WTC11 (cell line): ENCODE measurements at regions not wholly inside any gene's neighbourhood (a gene's known extent, or its start where the extent isn't known, plus 50 kb on each side); places are given as distances from the start of the nearest gene placed in this dataset.

Source experiments
- ATAC-seq: fragments of 200-7000 bp; cut with Tn5 transposase; 2 replicates; pipeline ENCODE4 v1.10.0; 2021; ENCODE audit warnings: mild to moderate bottlenecking, moderate library complexity
- CTCF ChIA-PET: fragments of 300-600 bp; sonication (Branson Sonifier 250); formaldehyde crosslinking; loops from one replicate; lab custom pipeline; 2021; ENCODE audit warnings: antibody characterized with exemption; lab: Charles Lee
- POLR2A ChIA-PET: fragments of 350-600 bp; sonication (Branson Sonifier 250); formaldehyde crosslinking; loops from one replicate; lab custom pipeline; 2021; ENCODE audit warnings: antibody characterized with exemption; lab: Charles Lee
- DNase-seq: peaks from one replicate; pipeline ENCODE4 v3.0.0; 2021; ENCODE audit warnings: low spot score
- H3K27ac Mint-ChIP-seq: 2 replicates; pipeline ENCODE4 v1.8.0; 2021; ENCODE audit warnings: mixed read lengths
- H3K27me3 Mint-ChIP-seq: 2 replicates; pipeline ENCODE4 v1.8.0; 2021; ENCODE audit warnings: low read depth, mild to moderate bottlenecking, moderate library complexity, mixed read lengths
- H3K36me3 Mint-ChIP-seq: 2 replicates; pipeline ENCODE4 v1.8.0; 2021; ENCODE audit warnings: mixed read lengths
- H3K4me1 Mint-ChIP-seq: 2 replicates; pipeline ENCODE4 v1.8.0; 2022; ENCODE audit warnings: mixed read lengths
- H3K4me3 Mint-ChIP-seq: 2 replicates; pipeline ENCODE4 v1.8.0; 2021; ENCODE audit warnings: mild to moderate bottlenecking, moderate library complexity, mixed read lengths
- H3K9me3 Mint-ChIP-seq: 2 replicates; pipeline ENCODE4 v1.8.0; 2021; ENCODE audit warnings: mixed read lengths
- CBFB ChIP-seq: sonication (generic); formaldehyde crosslinking; IDR thresholded peaks from 2 replicates; pipeline ENCODE4 v1.8.1; 2022; ENCODE audit warnings: mild to moderate bottlenecking, low read depth, missing genetic modification reagents
- CREM ChIP-seq: sonication (generic); formaldehyde crosslinking; IDR thresholded peaks from 2 replicates; pipeline ENCODE4 v1.8.1; 2022; ENCODE audit warnings: mild to moderate bottlenecking, missing genetic modification reagents, moderate library complexity
- ETV6 ChIP-seq: sonication (generic); formaldehyde crosslinking; IDR thresholded peaks from 2 replicates; pipeline ENCODE4 v1.8.1; 2022; ENCODE audit warnings: mild to moderate bottlenecking, missing genetic modification reagents
- FOXJ3 ChIP-seq: sonication (generic); formaldehyde crosslinking; IDR thresholded peaks from 2 replicates; pipeline ENCODE4 v1.9.0; 2021; ENCODE audit warnings: missing genetic modification reagents, mild to moderate bottlenecking, borderline replicate concordance
- GTF2I ChIP-seq: fragments of 250-450 bp; sonication (Bioruptor Pico); conservative IDR thresholded peaks from 2 replicates; pipeline ENCODE4 v1.4.0; 2021; ENCODE audit warnings: mild to moderate bottlenecking
- IRF2 ChIP-seq: sonication (generic); formaldehyde crosslinking; IDR thresholded peaks from 2 replicates; pipeline ENCODE4 v1.8.0; 2022; ENCODE audit warnings: low read depth, missing genetic modification reagents, borderline replicate concordance
- KAT7 ChIP-seq: sonication (generic); formaldehyde crosslinking; IDR thresholded peaks from 2 replicates; pipeline ENCODE4 v1.8.1; 2023; ENCODE audit warnings: missing genetic modification reagents, mild to moderate bottlenecking, borderline replicate concordance
- NFATC4 ChIP-seq: fragments of 250-450 bp; sonication (Bioruptor Pico); IDR thresholded peaks from 2 replicates; pipeline ENCODE4 v1.9.0; 2021; ENCODE audit warnings: mild to moderate bottlenecking
- NFE2L1 ChIP-seq: sonication (generic); formaldehyde crosslinking; IDR thresholded peaks from 2 replicates; pipeline ENCODE4 v1.8.1; 2023; ENCODE audit warnings: missing genetic modification reagents
- NR1H2 ChIP-seq: sonication (generic); formaldehyde crosslinking; IDR thresholded peaks from 2 replicates; pipeline ENCODE4 v1.9.0; 2021; ENCODE audit warnings: mild to moderate bottlenecking, moderate library complexity, missing genetic modification reagents
- OVOL2 ChIP-seq: fragments of 250-450 bp; sonication (Bioruptor Pico); IDR thresholded peaks from 2 replicates; pipeline ENCODE4 v1.9.0; 2021; ENCODE audit warnings: mild to moderate bottlenecking, borderline replicate concordance
- RELA ChIP-seq: sonication (generic); formaldehyde crosslinking; IDR thresholded peaks from 2 replicates; pipeline ENCODE4 v1.8.1; 2022; ENCODE audit warnings: missing genetic modification reagents, mild to moderate bottlenecking, borderline replicate concordance
- RORB ChIP-seq: fragments of 250-450 bp; sonication (Bioruptor Pico); IDR thresholded peaks from 2 replicates; pipeline ENCODE4 v1.9.0; 2021; ENCODE audit warnings: mild to moderate bottlenecking
- SMAD3 ChIP-seq: sonication (generic); formaldehyde crosslinking; IDR thresholded peaks from 2 replicates; pipeline ENCODE4 v1.8.0; 2022; ENCODE audit warnings: missing genetic modification reagents, mild to moderate bottlenecking, borderline replicate concordance
- SOX15 ChIP-seq: fragments of 250-450 bp; sonication (Bioruptor Pico); IDR thresholded peaks from 2 replicates; pipeline ENCODE4 v1.9.0; 2021; ENCODE audit warnings: mild to moderate bottlenecking
- SP1 ChIP-seq: sonication (generic); formaldehyde crosslinking; conservative IDR thresholded peaks from 2 replicates; pipeline ENCODE4 v1.8.1; 2022; ENCODE audit warnings: missing genetic modification reagents
- TEAD4 ChIP-seq: sonication (generic); formaldehyde crosslinking; IDR thresholded peaks from 2 replicates; pipeline ENCODE4 v1.8.0; 2022; ENCODE audit warnings: mild to moderate bottlenecking, missing genetic modification reagents
- ZNF138 ChIP-seq: sonication (generic); formaldehyde crosslinking; conservative IDR thresholded peaks from 2 replicates; pipeline ENCODE4 v1.8.1; 2022; ENCODE audit warnings: mild to moderate bottlenecking, moderate library complexity, missing genetic modification reagents
- ZNF263 ChIP-seq: sonication (generic); formaldehyde crosslinking; IDR thresholded peaks from 2 replicates; pipeline ENCODE4 v1.8.1; 2022; ENCODE audit warnings: low read depth, mild to moderate bottlenecking, moderate library complexity, missing genetic modification reagents
- ZNF317 ChIP-seq: sonication (generic); formaldehyde crosslinking; IDR thresholded peaks from 2 replicates; pipeline ENCODE4 v1.8.1; 2023; ENCODE audit warnings: low read depth, mild to moderate bottlenecking, moderate library complexity, missing genetic modification reagents, borderline replicate concordance
- ZNF416 ChIP-seq: fragments of 250-450 bp; sonication (Bioruptor Pico); IDR thresholded peaks from 2 replicates; pipeline ENCODE4 v1.9.0; 2021; ENCODE audit warnings: mild to moderate bottlenecking, inconsistent platforms
- ZNF671 ChIP-seq: fragments of 250-450 bp; sonication (Bioruptor Pico); IDR thresholded peaks from 2 replicates; pipeline ENCODE4 v1.8.0; 2021; ENCODE audit warnings: mild to moderate bottlenecking
- TF ChIP-seq, protein P1 (sequence below): sonication (generic); formaldehyde crosslinking; conservative IDR thresholded peaks from 2 replicates; pipeline ENCODE4 v1.8.1; 2022; ENCODE audit warnings: mild to moderate bottlenecking, missing genetic modification reagents
- TF ChIP-seq, protein P2 (sequence below): sonication (generic); formaldehyde crosslinking; IDR thresholded peaks from 2 replicates; pipeline ENCODE4 v1.8.1; 2023; ENCODE audit warnings: mild to moderate bottlenecking, missing genetic modification reagents
- TF ChIP-seq, protein P3 (sequence below): sonication (generic); formaldehyde crosslinking; IDR thresholded peaks from 2 replicates; pipeline ENCODE4 v1.8.1; 2023; ENCODE audit warnings: mild to moderate bottlenecking, missing genetic modification reagents, moderate library complexity
- TF ChIP-seq, protein P4 (sequence below): sonication (generic); formaldehyde crosslinking; IDR thresholded peaks from 2 replicates; pipeline ENCODE4 v1.8.1; 2022; ENCODE audit warnings: low read depth, mild to moderate bottlenecking, moderate library complexity, missing genetic modification reagents, borderline replicate concordance
- TF ChIP-seq, protein P5 (sequence below): sonication (generic); formaldehyde crosslinking; IDR thresholded peaks from 2 replicates; pipeline ENCODE4 v1.8.0; 2022; ENCODE audit warnings: missing genetic modification reagents
- TF ChIP-seq, protein P6 (sequence below): sonication (generic); formaldehyde crosslinking; IDR thresholded peaks from 2 replicates; pipeline ENCODE4 v1.8.0; 2022; ENCODE audit warnings: mild to moderate bottlenecking, missing genetic modification reagents
- TF ChIP-seq, protein P7 (sequence below): sonication (generic); formaldehyde crosslinking; IDR thresholded peaks from 2 replicates; pipeline ENCODE4 v1.8.1; 2023; ENCODE audit warnings: mild to moderate bottlenecking, missing genetic modification reagents, moderate library complexity
- TF ChIP-seq, protein P8 (sequence below): fragments of 250-450 bp; sonication (Bioruptor Pico); IDR thresholded peaks from 2 replicates; pipeline ENCODE4 v1.9.0; 2021; ENCODE audit warnings: mild to moderate bottlenecking

DNA sequence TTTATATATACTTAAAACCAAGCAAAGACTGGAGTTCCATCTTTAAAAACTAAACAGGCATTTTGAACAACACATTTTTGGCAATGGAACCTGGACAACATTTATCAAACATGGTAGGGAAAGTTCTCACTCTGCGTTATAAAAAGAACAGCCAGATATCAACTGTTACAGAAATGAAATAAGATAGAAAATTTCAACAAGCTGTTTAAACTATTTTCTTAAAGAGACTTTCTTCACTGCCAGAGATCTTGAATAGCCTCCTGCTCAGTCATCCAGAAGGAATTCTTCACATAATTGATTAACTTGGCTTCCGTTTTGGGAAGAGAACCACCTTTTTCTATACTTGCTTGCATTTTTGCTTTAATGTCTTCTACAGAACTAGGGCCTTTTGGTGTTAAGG lies 166.0 kb upstream of the PIK3C3 start:
- ChIA-PET CTCF (no interaction called here), POLR2A (no interaction called here)
- H3K9me3 Mint-ChIP-seq: no peaks in the 10 kb centered on the region
- TF ChIP-seq CREM (CRISPR knock-in tag) (no peak), IRF2 (CRISPR knock-in tag) (no peak), RELA (no peak), ZNF317 (CRISPR knock-in tag) (no peak), RORB (CRISPR knock-in tag) (no peak), SP1 (no peak), OVOL2 (CRISPR knock-in tag) (no peak), NFATC4 (CRISPR knock-in tag) (no peak), ZNF416 (CRISPR knock-in tag) (no peak), SMAD3 (CRISPR knock-in tag) (no peak), ZNF671 (no peak), ZNF263 (no peak), ZNF138 (no peak)
- TF ChIP-seq, protein P1, sequence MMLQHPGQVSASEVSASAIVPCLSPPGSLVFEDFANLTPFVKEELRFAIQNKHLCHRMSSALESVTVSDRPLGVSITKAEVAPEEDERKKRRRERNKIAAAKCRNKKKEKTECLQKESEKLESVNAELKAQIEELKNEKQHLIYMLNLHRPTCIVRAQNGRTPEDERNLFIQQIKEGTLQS (CRISPR knock-in tag): no peak
- TF ChIP-seq, protein P2, sequence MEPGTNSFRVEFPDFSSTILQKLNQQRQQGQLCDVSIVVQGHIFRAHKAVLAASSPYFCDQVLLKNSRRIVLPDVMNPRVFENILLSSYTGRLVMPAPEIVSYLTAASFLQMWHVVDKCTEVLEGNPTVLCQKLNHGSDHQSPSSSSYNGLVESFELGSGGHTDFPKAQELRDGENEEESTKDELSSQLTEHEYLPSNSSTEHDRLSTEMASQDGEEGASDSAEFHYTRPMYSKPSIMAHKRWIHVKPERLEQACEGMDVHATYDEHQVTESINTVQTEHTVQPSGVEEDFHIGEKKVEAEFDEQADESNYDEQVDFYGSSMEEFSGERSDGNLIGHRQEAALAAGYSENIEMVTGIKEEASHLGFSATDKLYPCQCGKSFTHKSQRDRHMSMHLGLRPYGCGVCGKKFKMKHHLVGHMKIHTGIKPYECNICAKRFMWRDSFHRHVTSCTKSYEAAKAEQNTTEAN: no peak
- TF ChIP-seq, protein P3, sequence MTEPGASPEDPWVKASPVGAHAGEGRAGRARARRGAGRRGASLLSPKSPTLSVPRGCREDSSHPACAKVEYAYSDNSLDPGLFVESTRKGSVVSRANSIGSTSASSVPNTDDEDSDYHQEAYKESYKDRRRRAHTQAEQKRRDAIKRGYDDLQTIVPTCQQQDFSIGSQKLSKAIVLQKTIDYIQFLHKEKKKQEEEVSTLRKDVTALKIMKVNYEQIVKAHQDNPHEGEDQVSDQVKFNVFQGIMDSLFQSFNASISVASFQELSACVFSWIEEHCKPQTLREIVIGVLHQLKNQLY (CRISPR knock-in tag): no peak
- TF ChIP-seq, protein P4, sequence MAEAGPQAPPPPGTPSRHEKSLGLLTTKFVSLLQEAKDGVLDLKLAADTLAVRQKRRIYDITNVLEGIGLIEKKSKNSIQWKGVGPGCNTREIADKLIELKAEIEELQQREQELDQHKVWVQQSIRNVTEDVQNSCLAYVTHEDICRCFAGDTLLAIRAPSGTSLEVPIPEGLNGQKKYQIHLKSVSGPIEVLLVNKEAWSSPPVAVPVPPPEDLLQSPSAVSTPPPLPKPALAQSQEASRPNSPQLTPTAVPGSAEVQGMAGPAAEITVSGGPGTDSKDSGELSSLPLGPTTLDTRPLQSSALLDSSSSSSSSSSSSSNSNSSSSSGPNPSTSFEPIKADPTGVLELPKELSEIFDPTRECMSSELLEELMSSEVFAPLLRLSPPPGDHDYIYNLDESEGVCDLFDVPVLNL (CRISPR knock-in tag): no peak
- DNase-seq (no peak), ATAC-seq (no peak)
- no peak overlapping the region for H3K27ac Mint-ChIP-seq
- no peaks in the 10 kb centered on the region for H3K27me3 Mint-ChIP-seq
- no peaks in the 10 kb centered on the region for H3K36me3 Mint-ChIP-seq
- H3K4me3 Mint-ChIP-seq: no peak overlapping the region
- H3K4me1 Mint-ChIP-seq: no peaks in the 10 kb centered on the region

DNA sequence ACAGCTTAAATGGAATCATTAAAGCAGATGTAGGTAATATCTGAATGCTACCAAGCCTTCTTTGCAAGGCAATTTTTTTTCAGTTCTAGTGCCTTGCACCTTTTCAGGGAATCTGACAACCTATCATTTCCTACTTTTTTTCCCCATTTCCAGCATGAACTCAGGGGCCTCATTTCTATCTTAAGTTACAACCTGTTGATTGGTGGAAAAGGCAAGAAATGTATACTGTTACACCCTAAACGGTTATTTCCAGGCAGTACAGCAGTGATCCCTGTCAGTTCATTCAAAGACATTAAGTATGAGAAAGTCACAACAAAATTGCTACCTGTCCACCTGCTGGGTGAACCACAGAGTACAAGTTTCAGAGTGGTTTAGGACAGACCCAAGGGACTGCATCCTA lies 171.2 kb upstream of the PIK3C3 start:
- POLR2A ChIA-PET: no interaction called here
- TF ChIP-seq, protein P5, sequence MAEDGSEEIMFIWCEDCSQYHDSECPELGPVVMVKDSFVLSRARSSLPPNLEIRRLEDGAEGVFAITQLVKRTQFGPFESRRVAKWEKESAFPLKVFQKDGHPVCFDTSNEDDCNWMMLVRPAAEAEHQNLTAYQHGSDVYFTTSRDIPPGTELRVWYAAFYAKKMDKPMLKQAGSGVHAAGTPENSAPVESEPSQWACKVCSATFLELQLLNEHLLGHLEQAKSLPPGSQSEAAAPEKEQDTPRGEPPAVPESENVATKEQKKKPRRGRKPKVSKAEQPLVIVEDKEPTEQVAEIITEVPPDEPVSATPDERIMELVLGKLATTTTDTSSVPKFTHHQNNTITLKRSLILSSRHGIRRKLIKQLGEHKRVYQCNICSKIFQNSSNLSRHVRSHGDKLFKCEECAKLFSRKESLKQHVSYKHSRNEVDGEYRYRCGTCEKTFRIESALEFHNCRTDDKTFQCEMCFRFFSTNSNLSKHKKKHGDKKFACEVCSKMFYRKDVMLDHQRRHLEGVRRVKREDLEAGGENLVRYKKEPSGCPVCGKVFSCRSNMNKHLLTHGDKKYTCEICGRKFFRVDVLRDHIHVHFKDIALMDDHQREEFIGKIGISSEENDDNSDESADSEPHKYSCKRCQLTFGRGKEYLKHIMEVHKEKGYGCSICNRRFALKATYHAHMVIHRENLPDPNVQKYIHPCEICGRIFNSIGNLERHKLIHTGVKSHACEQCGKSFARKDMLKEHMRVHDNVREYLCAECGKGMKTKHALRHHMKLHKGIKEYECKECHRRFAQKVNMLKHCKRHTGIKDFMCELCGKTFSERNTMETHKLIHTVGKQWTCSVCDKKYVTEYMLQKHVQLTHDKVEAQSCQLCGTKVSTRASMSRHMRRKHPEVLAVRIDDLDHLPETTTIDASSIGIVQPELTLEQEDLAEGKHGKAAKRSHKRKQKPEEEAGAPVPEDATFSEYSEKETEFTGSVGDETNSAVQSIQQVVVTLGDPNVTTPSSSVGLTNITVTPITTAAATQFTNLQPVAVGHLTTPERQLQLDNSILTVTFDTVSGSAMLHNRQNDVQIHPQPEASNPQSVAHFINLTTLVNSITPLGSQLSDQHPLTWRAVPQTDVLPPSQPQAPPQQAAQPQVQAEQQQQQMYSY (CRISPR knock-in tag): no peak
- TF ChIP-seq GTF2I (CRISPR knock-in tag) (no peak), ETV6 (no peak), TEAD4 (CRISPR knock-in tag) (no peak), CBFB (CRISPR knock-in tag) (no peak), NR1H2 (CRISPR knock-in tag) (no peak), NFATC4 (CRISPR knock-in tag) (no peak), ZNF138 (no peak), CREM (CRISPR knock-in tag) (no peak), FOXJ3 (no peak), NFE2L1 (no peak), SOX15 (CRISPR knock-in tag) (no peak), KAT7 (CRISPR knock-in tag) (no peak)
- TF ChIP-seq, protein P6, sequence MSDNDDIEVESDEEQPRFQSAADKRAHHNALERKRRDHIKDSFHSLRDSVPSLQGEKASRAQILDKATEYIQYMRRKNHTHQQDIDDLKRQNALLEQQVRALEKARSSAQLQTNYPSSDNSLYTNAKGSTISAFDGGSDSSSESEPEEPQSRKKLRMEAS (CRISPR knock-in tag): no peak
- TF ChIP-seq, protein P7, sequence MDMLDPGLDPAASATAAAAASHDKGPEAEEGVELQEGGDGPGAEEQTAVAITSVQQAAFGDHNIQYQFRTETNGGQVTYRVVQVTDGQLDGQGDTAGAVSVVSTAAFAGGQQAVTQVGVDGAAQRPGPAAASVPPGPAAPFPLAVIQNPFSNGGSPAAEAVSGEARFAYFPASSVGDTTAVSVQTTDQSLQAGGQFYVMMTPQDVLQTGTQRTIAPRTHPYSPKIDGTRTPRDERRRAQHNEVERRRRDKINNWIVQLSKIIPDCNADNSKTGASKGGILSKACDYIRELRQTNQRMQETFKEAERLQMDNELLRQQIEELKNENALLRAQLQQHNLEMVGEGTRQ (CRISPR knock-in tag): no peak
- TF ChIP-seq, protein P8, sequence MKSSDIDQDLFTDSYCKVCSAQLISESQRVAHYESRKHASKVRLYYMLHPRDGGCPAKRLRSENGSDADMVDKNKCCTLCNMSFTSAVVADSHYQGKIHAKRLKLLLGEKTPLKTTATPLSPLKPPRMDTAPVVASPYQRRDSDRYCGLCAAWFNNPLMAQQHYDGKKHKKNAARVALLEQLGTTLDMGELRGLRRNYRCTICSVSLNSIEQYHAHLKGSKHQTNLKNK (CRISPR knock-in tag): no peak
- TF ChIP-seq, protein P3 (CRISPR knock-in tag): no peak
- no peaks in the 10 kb centered on the region for H3K27me3 Mint-ChIP-seq
- no peak overlapping the region for H3K4me3 Mint-ChIP-seq
- H3K36me3 Mint-ChIP-seq: no peaks in the 10 kb centered on the region
- H3K27ac Mint-ChIP-seq: no peak overlapping the region
- CTCF ChIA-PET: no interaction called here
- DNase-seq (no peak), ATAC-seq (no peak)
- no peaks in the 10 kb centered on the region for H3K9me3 Mint-ChIP-seq
- H3K4me1 Mint-ChIP-seq: no peaks in the 10 kb centered on the region
